ENCODE measurements at regions not wholly inside any gene's neighbourhood (a gene's known extent, or its start where the extent isn't known, plus 50 kb on each side); places are given as distances from the start of the nearest gene placed in this dataset.

GRCh38 chr6:27168586-27169443 is 78.7 kb upstream of the PRSS16 start:
- TF ChIP-seq CTCF (IDR thresholded peaks at IDR 0.05; ENCODE audit: insufficient read depth, low read depth, low read length) (no peak), EZH2 (IDR thresholded peaks at IDR 0.05; ENCODE audit: insufficient read depth, low read length) (no peak)

Data from astrocyte (in vitro differentiated cells and primary cell).